Dedifferentiated amniotic fluid mesenchymal stem cell (primary cell): ENCODE measurements at regions not wholly inside any gene's neighbourhood (a gene's known extent, or its start where the extent isn't known, plus 50 kb on each side); places are given as distances from the start of the nearest gene placed in this dataset.

Experiments
- DNase-seq: peaks from one replicate; pipeline ENCODE4 v3.0.0-alpha.2; 2016; ENCODE audit errors: extremely low spot score

- DNase-seq: no peak
Measured at GRCh38 chr20:3309226-3309625, 70.2 kb upstream of the SLC4A11 start.

DNA sequence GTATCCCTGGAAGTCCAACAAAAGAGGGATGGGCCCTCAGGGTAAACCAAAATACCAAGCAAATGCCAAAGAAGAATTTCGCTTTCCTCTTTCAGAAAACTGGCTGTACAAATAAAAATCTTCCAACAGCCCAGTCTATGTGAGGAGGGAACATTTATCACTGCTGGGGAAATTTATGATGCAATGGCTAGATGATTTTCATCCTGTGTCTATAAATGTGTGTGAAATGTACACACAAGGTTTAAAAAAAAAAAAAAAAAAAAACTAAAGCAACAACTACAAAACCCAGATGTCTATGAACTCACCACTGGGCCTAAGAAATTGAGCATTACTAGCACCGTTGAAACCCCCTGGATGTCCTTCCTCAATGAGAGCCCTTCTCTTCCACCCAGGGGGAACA is 68.7 kb upstream of the SLC4A11 start:
- DNase-seq: peak; percentile 37

DNA sequence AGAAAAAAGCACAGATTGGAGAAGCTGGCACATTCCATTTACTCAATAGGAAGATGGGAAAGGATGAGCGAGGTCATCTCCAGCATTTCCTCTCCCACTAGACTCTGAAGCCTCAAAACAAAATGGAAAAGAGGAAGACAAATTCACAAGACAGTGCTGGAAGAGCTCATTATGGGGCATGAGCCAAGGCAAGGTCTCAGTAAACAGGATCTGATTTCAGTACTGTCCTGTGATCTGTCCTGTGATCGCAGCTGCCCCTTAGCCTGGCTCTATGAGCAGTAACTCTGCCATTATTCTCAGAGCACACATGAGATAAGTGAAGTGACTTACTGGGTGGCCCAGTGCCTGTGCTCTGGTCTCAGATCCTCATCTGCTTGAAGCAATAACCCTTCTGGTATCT is 68.1 kb upstream of the SLC4A11 start:
- no peak for DNase-seq

DNA sequence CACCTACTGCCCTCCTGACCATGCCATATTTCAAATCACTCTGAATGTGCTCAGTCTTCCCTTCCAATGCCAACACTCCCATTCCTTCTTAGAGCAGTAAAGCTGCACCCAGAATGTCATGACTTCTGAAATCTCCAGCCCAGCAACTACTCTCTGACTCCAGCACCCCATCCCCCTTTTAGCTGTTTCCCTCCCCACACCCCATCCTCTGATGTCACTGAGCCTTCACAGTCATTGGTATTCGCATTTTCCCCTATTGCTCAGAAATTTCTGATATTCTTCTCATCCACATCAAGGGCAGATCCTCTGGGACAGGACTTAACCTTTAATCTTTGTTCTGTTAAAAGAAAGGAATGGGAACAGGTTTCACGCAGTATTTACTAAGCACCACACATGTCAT is 67.1 kb upstream of the SLC4A11 start:
- no peak for DNase-seq

DNA sequence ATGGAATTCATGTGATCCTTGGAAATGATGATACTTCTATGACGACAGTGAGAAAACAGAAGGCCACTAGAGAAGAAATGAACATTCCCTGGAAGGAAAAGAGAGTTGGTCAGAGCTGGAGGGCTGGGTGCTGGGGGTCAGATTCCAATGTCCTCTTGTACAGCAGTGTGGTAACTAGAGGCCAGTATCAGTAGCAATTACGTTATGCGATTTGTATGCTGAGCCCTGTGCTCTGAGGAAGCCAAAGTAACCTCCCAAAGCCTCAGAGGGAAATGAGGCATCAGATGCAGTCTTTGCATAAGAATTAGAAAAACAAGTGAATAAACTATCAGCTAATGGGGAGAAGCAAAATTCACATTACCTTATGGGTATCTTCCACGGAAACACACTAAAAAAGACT is 65.5 kb upstream of the SLC4A11 start:
- no peak for DNase-seq

DNA sequence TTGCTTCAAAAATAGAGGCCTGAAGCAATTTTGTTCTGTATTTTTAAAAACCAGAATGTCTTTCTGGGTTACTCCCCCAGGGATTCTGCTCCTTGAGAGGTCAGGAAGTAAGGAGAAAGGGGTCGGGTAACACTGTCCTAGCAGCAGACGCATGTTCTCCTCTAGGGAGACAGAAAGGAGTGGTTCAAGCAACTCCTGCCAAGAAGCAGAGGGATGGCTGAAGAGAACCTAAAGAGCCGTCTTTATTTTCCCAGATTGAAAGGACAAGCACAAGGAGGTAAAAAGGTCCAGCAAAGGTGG is 58.0 kb upstream of the SLC4A11 start:
- DNase-seq: no peak

- no peak for DNase-seq
Measured at GRCh38 chr20:3296261-3297078, 57.5 kb upstream of the SLC4A11 start.
